Endodermal cell (in vitro differentiated cells): ENCODE measurements at regions not wholly inside any gene's neighbourhood (a gene's known extent, or its start where the extent isn't known, plus 50 kb on each side); places are given as distances from the start of the nearest gene placed in this dataset.

Experiments
- DNase-seq: peaks from one replicate; pipeline ENCODE4 v3.0.0-alpha.2; 2017
- H3K27ac ChIP-seq: 2 replicates; pipeline ENCODE4 v1.5.1; 2013; ENCODE audit warnings: mild to moderate bottlenecking, low read depth, low read length, moderate library complexity
- H3K27me3 ChIP-seq: 2 replicates; pipeline ENCODE4 v1.6.1; 2013; ENCODE audit warnings: mild to moderate bottlenecking, low read length, moderate library complexity; ENCODE audit not compliant: insufficient read depth, control insufficient read depth, poor library complexity, severe bottlenecking
- H3K36me3 ChIP-seq: 2 replicates; pipeline ENCODE4 v1.7.0; 2013; ENCODE audit warnings: mild to moderate bottlenecking, low read length, moderate library complexity; ENCODE audit not compliant: control insufficient read depth, insufficient read depth
- H3K4me1 ChIP-seq: one replicate; pipeline ENCODE4 v1.7.0; 2013; ENCODE audit warnings: low read length; ENCODE audit not compliant: control insufficient read depth, insufficient read depth
- H3K4me3 ChIP-seq: 2 replicates; pipeline ENCODE4 v1.5.1; 2013; ENCODE audit warnings: mild to moderate bottlenecking, low read length, moderate library complexity
- H3K9ac ChIP-seq: 2 replicates; pipeline ENCODE4 v1.6.1; 2013; ENCODE audit warnings: mild to moderate bottlenecking, low read length, moderate library complexity; ENCODE audit not compliant: poor library complexity, severe bottlenecking; ENCODE audit errors: extremely low read depth
- H3K9me3 ChIP-seq: 2 replicates; pipeline ENCODE4 v1.6.1; 2013; ENCODE audit warnings: mild to moderate bottlenecking, low read length, moderate library complexity; ENCODE audit not compliant: control insufficient read depth
- H3K27ac Mint-ChIP-seq: 2 replicates; pipeline ENCODE4 v1.8.0; 2020; ENCODE audit warnings: mixed read lengths
- H3K27me3 Mint-ChIP-seq: 2 replicates; pipeline ENCODE4 v1.8.0; 2021; ENCODE audit warnings: mild to moderate bottlenecking, mixed read lengths; ENCODE audit not compliant: insufficient read depth
- H3K36me3 Mint-ChIP-seq: 2 replicates; pipeline ENCODE4 v1.8.0; 2020; ENCODE audit warnings: low read depth, mixed read lengths
- H3K4me1 Mint-ChIP-seq: 2 replicates; pipeline ENCODE4 v1.8.0; 2020; ENCODE audit warnings: mixed read lengths
- H3K4me3 Mint-ChIP-seq: 2 replicates; pipeline ENCODE4 v1.8.0; 2020; ENCODE audit warnings: mild to moderate bottlenecking, moderate library complexity, mixed read lengths
- H3K9me3 Mint-ChIP-seq: 2 replicates; pipeline ENCODE4 v1.8.0; 2020; ENCODE audit warnings: mild to moderate bottlenecking, mixed read lengths
- CTCF ChIP-seq: fragments of 200-600 bp; sonication (generic); conservative IDR thresholded peaks from 2 replicates; pipeline ENCODE4 v1.5.0; 2021; ENCODE audit warnings: antibody characterized with exemption, mild to moderate bottlenecking
- WGBS, 2 experiments: methylation state at CpG; one replicate each; pipeline versions ENCODE4 v1.1.5 to v1.1.7; 2013; ENCODE audit warnings: missing lambda C conversion rate in 2 of 2, mixed read lengths in 1 of 2; ENCODE audit not compliant: insufficient coverage in 1 of 2, insufficient read length in 1 of 2; 5-methylcytosine and 5-hydroxymethylcytosine counted together

GRCh38 chr1:65674522-65674921, 118.2 kb upstream of the PDE4B start:
- Histone ChIP-seq H3K4me1 (no peaks in the 10 kb centered on the region), H3K27me3 (no peaks in the 10 kb centered on the region), H3K36me3 (no peaks in the 10 kb centered on the region), H3K9me3 (no peaks in the 10 kb centered on the region), H3K4me3 (no peak overlapping the region), H3K27ac (no peak overlapping the region), H3K9ac (no peak overlapping the region)
- peaks cover 7% of the 10 kb centered on the region for H3K9me3 Mint-ChIP-seq
- no peaks in the 10 kb centered on the region for H3K27me3 Mint-ChIP-seq
- peaks cover 6% of the 10 kb centered on the region for H3K4me1 Mint-ChIP-seq
- 93 to 100% methylated on average over 1 to 2 of the region's 2 CpGs for WGBS, 2 experiments
- DNase-seq, result no peak
- no peak for TF ChIP-seq CTCF
- H3K27ac Mint-ChIP-seq, result no peak overlapping the region
- H3K4me3 Mint-ChIP-seq, result no peak overlapping the region
- H3K36me3 Mint-ChIP-seq, result peaks cover 2% of the 10 kb centered on the region

GRCh38 chr1:65679773-65680172, 112.9 kb upstream of the PDE4B start:
- Mint-ChIP-seq H3K4me1 (peaks cover 11% of the 10 kb centered on the region), H3K36me3 (no peaks in the 10 kb centered on the region), H3K27ac (no peak overlapping the region), H3K9me3 (peaks cover 7% of the 10 kb centered on the region), H3K4me3 (no peak overlapping the region), H3K27me3 (no peaks in the 10 kb centered on the region)
- H3K4me1 ChIP-seq, result no peaks in the 10 kb centered on the region
- no peak overlapping the region for H3K9ac ChIP-seq
- TF ChIP-seq CTCF, result no peak
- no peak for DNase-seq
- H3K27ac ChIP-seq, result no peak overlapping the region
- H3K9me3 ChIP-seq, result no peaks in the 10 kb centered on the region
- no peaks in the 10 kb centered on the region for H3K27me3 ChIP-seq
- H3K4me3 ChIP-seq, result no peak overlapping the region
- 85 to 99% methylated on average over 2 to 4 of the region's 4 CpGs for WGBS, 2 experiments
- no peaks in the 10 kb centered on the region for H3K36me3 ChIP-seq

- no peaks in the 10 kb centered on the region for H3K36me3 Mint-ChIP-seq
Measured at GRCh38 chr1:65681096-65681495, 111.6 kb upstream of the PDE4B start.

More at GRCh38 chr1:65681096-65681495, 111.6 kb upstream of the PDE4B start:
- Histone ChIP-seq H3K27ac (no peak overlapping the region), H3K27me3 (no peaks in the 10 kb centered on the region), H3K4me1 (no peaks in the 10 kb centered on the region), H3K36me3 (no peaks in the 10 kb centered on the region), H3K4me3 (no peak overlapping the region), H3K9ac (no peak overlapping the region), H3K9me3 (peaks cover 5% of the 10 kb centered on the region)
- Mint-ChIP-seq H3K27ac (no peak overlapping the region), H3K9me3 (peaks cover 20% of the 10 kb centered on the region), H3K27me3 (no peaks in the 10 kb centered on the region), H3K4me3 (no peak overlapping the region), H3K4me1 (peaks cover 11% of the 10 kb centered on the region)
- WGBS, 2 experiments, result 84 to 91% methylated on average over 5 to 6 of the region's 6 CpGs
- no peak for DNase-seq
- no peak for TF ChIP-seq CTCF
